NCI-H446 treated with DMSO at 0.1 percent for 48 hours (cell line): ENCODE measurements at regions not wholly inside any gene's neighbourhood (a gene's known extent, or its start where the extent isn't known, plus 50 kb on each side); places are given as distances from the start of the nearest gene placed in this dataset.

Experiments
- DNase-seq: peaks from one replicate; lab custom pipeline; 2025; lab: John Stamatoyannopoulos, UW

- DNase-seq, result no peak
These were observed 1035.5 kb upstream of the EEF2KMT start for GRCh38 chr16:6133009-6133557.

- DNase-seq, result no peak
These were observed 1034.5 kb upstream of the EEF2KMT start for GRCh38 chr16:6132121-6132520.

GRCh38 chr16:6131526-6132050 lies 1034.0 kb upstream of the EEF2KMT start:
- DNase-seq, result no peak

GRCh38 chr16:6125483-6126259 lies 1028.1 kb upstream of the EEF2KMT start:
- DNase-seq, result no peak

DNA sequence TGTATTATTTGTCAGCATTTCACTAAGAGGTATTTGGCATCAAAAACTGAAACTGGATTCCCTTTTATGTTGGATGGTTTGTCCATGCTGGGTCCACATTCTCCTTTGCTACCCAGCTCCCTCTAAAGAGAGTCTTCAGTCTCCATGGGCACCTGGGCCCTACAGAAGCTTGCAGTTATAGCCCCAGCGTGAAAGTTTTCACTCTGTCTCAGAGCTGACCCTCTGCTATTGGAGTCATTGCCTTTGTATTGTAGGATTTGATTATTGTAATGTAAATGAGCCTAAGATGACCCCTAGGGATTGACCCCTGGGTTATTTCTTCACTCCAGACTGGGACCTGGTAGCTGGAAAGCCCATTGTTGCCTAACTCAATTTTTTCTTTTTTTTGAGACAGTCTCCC lies 1026.5 kb upstream of the EEF2KMT start:
- DNase-seq, result no peak

DNA sequence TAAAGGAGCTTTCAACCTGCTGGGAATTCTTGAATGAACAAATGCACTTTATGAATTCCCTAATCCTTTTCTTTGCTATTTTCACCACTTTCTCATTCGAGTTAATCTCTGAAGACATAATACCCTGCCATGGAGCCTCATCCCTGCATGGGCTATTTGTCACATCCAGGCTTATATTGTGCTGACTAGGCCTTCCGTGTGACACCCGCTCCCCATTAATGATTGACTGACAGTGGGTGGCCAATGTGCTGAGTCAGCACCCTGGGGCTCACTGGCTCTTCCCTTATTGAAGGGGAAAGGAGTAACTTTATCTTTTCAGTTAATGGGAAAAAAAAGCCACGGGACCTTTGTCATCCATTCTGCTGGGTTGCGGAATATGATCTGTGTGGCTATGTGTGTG lies 1024.8 kb upstream of the EEF2KMT start:
- DNase-seq, result no peak

- DNase-seq, result no peak
These were observed 1017.1 kb upstream of the EEF2KMT start for GRCh38 chr16:6114691-6115090.

GRCh38 chr16:6113749-6114148 lies 1016.2 kb upstream of the EEF2KMT start:
- no peak for DNase-seq

- DNase-seq, result no peak
These were observed 1015.1 kb upstream of the EEF2KMT start for GRCh38 chr16:6112700-6113099.

DNA sequence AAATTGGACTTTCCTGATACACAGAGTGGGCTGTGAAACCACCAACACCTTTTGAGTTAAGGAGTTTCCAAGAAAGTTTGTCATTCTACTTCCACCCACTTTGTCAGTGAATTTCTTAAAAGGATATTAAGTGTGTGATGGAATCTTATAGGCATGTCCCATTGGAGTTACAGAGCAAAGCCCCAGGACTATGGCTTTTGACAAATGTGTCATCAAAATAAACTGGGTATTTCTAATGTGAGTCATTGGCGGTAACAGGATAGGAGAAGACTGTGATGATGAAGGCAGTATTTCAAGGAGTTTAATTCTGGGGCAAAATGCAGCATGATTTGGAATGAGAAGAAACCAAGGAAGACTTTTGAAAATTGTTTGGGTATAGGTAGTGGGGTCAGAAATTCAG lies 1013.8 kb upstream of the EEF2KMT start:
- DNase-seq, result no peak

DNA sequence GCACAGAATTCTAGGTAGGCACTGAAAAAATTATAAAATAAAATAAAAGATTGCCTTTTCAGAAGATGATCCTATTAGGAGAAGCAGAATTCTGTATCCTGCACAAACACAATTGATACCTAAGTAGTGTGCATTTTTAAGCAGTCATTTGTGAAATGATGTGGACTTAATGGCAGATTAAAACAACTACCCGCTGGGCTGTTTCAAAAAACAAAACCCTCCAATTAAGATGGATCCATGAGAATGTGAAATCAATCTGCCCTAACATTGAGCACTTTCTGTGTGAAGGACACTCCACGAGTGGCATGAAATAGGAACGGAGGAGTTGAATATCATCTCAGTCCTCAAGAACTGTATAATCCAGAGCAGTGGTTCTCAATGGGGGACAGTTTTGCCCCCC lies 1012.8 kb upstream of the EEF2KMT start:
- DNase-seq, result no peak

DNA sequence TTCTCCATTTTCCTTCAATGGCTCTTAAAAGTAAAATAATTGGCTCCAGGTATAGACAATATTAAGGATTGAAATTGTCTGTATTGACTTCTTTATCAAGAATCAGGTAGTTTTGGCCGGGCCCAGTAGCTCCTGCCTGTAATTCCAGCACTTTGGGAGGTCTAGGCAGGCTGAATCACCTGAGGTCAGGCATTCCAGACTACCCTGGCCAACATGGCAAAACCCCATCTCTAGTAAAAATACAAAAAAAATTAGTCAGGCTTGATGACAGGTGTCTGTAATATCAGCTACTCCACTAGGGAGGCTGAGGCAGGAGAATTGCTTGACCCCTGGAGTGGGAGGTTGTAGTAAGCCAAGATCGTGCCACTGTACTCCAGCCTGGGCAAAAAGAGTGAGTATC lies 1008.5 kb upstream of the EEF2KMT start:
- DNase-seq, result no peak

DNA sequence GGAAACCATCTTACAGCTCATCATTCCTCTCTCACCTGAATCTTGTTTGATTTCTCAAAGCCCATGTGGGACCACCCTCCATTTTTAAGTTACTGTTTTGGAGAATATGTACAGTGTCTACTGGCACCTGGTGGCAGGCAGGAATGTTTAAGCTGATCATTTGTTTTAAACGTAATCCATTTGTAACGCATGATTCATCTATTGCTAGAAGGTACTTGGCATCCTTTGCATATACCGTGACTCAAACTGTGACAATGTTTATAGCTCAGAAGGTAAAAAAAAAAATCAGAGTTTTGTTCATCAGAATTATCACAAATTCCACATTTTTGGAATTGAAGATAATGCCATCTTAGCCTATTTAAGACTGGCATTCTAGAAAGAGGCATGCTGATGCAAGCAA lies 1007.5 kb upstream of the EEF2KMT start:
- DNase-seq, result no peak

GRCh38 chr16:6104428-6104827 lies 1006.8 kb upstream of the EEF2KMT start:
- no peak for DNase-seq

DNA sequence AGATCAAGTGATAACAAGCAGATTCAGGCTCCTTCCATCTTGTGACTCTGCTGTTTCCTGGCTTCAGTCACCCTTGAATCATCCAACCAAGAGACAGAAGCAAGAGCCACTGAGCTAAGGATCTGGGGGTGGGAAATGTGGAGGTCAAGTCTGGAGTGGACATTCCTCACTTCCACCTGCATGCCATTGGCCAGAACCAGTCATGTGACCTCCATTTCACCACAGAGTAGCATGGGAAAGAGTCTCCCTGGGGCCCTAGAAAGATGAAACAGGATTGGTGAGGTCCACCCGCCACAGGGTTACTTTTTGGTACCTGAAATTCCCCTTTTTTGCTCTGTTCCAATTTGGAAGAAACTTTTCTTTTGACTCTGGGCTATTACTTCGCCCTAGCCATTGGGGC lies 1006.0 kb upstream of the EEF2KMT start:
- no peak for DNase-seq

DNA sequence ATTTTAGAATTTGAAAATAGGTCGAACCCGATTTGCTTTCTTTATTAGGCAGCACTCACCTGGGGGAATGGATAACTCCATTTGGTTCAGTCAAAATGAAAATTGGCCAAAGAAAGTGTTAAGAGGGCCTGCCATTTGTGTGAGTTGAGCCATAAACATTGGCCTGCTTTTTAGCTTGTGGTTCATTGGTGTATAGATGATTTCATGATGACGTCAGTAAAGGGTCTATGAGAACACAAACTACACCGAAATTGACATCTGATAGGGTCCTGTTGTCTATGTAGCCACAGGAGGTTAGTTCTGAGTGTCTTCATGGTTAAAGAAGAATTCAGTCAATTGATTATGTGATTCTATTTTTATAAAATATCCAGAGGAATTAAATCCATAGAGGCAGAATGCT lies 1001.5 kb upstream of the EEF2KMT start:
- DNase-seq, result no peak

DNA sequence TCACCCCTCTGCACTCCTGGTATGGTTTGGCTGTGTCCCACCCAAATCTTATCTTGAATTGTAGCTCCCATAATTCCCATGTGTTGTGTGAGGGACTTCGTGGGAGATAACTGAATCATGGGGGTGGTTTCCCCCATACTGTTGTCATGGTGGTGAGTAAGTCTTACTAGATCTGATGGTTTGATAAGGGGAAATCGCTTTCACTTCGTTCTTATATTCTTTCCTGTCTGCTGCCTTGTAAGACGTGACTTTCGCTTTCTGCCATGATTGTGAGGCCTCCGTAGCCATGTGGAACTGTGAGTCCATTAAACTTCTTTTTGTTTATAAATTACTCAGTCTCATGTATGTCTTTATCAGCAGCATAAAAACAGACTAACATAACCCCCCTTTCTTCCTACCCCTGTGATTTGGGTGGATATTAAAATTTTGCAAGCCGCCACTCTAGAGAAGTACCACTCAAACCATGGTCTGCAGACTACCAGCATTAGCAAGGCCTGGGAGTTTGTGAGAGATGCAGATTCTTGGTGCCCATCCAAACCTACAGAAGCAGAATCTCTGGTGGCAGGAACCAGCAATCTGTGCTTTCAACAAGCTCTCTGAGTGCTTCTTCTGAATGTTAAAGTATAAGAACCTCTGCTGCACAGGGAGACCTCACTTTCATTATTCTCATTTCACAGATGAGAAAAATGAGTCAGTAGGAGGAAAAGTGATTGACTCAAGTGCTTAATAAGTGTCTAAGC lies 999.5 kb upstream of the EEF2KMT start:
- no peak for DNase-seq

- no peak for DNase-seq
These were observed 997.8 kb upstream of the EEF2KMT start for GRCh38 chr16:6095414-6095813.

GRCh38 chr16:6091021-6091420 lies 993.4 kb upstream of the EEF2KMT start:
- DNase-seq, result no peak

DNA sequence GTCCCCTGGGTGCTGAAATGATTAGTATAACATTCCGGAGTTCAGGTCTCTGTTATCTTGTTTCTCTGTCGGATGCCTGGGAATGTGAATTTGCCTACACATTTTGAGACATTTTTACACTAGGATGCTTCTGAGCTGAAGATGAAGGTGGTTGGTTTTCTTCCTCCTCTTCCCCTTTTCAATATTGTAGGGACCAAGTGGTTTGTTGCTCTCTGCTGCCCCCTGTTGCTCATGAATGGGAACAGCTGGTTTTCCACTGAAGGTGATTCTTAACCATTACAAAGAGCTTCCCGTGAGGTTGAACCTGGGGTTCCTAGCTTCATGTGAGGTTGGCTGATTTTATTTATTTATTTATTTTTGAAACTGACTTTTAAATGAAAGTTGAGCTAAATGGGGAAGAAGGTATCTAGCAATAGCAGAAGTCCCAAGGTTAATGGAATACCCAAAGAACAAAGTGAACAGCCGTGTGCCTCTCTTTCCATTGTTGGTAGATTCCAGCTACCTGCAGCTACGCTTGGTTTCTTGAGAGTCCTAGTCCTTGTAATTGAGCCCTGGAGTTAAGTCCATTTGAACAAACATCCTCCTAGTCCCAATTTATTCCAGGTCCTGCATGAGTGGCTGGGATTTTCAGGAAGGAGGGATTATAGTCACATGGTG lies 983.9 kb upstream of the EEF2KMT start:
- peak; percentile 0 for DNase-seq

GRCh38 chr16:6076631-6077030 lies 979.0 kb upstream of the EEF2KMT start:
- no peak for DNase-seq

GRCh38 chr16:6068063-6068462 lies 970.5 kb upstream of the EEF2KMT start:
- DNase-seq, result no peak

- no peak for DNase-seq
These were observed 969.1 kb upstream of the EEF2KMT start for GRCh38 chr16:6066652-6067051.
